ENCODE measurements at regions not wholly inside any gene's neighbourhood (a gene's known extent, or its start where the extent isn't known, plus 50 kb on each side); places are given as distances from the start of the nearest gene placed in this dataset.

DNA sequence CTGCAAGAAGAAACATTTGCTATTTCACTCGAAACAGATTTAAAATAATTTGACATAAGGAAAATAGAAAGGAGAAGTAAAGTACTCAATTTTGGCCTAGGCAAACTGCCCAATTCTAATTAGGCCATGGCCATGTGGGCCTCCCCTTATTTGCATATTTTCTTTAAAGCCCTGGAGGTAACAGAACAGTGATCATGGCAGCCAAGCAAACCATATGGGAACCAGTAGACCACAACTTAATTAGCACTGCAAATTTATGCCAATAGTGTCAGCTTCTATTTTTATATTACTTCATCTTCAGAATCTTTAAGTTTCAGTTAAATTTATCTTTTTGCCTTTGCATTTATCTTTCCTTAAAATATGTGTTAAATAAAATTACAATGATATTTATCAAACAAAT lies 63.3 kb upstream of the THSD7A start:
- no peak overlapping the region for H3K27ac ChIP-seq
- no peak for DNase-seq (ENCODE audit: low spot score)
- POLR2A ChIA-PET (ENCODE audit: low non-redundant PET): no interaction called here
- CTCF ChIA-PET: no interaction called here
- TF ChIP-seq, protein P1, sequence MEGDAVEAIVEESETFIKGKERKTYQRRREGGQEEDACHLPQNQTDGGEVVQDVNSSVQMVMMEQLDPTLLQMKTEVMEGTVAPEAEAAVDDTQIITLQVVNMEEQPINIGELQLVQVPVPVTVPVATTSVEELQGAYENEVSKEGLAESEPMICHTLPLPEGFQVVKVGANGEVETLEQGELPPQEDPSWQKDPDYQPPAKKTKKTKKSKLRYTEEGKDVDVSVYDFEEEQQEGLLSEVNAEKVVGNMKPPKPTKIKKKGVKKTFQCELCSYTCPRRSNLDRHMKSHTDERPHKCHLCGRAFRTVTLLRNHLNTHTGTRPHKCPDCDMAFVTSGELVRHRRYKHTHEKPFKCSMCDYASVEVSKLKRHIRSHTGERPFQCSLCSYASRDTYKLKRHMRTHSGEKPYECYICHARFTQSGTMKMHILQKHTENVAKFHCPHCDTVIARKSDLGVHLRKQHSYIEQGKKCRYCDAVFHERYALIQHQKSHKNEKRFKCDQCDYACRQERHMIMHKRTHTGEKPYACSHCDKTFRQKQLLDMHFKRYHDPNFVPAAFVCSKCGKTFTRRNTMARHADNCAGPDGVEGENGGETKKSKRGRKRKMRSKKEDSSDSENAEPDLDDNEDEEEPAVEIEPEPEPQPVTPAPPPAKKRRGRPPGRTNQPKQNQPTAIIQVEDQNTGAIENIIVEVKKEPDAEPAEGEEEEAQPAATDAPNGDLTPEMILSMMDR (conservative IDR thresholded peaks at IDR 0.05; ENCODE audit: low read depth): no peak

DNA sequence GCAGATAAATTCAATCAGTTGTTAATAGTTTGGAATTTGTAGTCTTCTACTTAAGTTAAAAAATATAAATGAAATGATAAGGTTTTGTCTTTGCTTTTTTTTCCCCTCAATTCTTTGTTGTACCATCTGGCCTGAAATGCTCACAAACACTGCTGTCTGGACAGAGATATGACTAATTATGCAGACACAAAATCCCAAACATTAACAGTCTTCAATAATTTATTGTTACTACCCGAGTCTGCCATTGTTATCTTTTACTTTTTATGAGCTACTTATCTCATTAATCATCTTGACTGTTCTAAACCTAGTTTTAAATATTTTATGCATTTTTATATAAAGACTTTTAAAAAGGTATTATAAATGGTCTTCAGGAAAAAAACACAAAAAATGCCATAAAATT lies 64.7 kb upstream of the THSD7A start:
- H3K27ac ChIP-seq: no peak overlapping the region
- CTCF ChIA-PET: no interaction called here
- TF ChIP-seq, protein P1 (conservative IDR thresholded peaks at IDR 0.05; ENCODE audit: low read depth): no peak
- no peak for DNase-seq (ENCODE audit: low spot score)
- POLR2A ChIA-PET (ENCODE audit: low non-redundant PET): no interaction called here

DNA sequence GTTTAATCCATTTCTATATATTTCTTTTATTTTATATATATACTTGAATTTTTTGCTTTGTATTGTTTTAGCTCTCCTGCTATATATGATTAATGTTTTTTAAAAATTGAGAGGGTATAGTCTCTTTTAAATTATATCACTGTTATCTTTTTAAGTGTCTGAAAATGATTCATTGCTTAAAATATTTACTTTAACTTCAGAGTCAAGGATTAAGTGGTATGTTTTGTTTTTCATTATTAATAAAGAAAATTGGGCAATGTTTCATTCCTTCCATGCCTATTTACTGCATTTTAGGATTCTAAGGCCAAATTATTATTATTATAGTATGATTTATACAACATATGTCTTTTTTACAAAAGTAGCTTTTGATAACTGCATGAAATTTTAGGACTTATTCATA lies 67.2 kb upstream of the THSD7A start:
- POLR2A ChIA-PET (ENCODE audit: low non-redundant PET): no interaction called here

DNA sequence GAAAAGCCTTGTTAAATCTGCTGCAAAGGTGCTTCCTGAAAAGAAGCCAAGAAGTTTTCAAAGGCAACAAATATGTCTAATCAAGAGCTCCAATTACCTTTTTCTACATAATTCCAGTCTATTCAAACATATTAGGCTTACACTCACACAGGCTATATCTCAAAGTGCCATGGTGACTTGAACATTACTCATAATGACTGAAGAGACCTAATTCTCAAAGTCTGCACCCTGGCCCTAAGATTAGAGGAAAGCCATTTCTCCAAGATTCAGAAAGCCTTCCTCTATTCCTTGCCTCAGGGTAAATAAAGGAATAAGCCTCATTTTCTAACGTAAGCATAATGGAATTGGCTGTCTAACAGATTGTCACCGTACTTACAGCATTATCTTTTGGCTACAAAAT lies 78.3 kb upstream of the THSD7A start:
- DNase-seq (ENCODE audit: low spot score): no peak
- TF ChIP-seq, protein P1 (conservative IDR thresholded peaks at IDR 0.05; ENCODE audit: low read depth): no peak
- ChIA-PET POLR2A (ENCODE audit: low non-redundant PET) (no interaction called here), CTCF (no interaction called here)
- no peak overlapping the region for H3K27ac ChIP-seq

More for the DNA sequence above, 67.2 kb upstream of the THSD7A start:
- no peak overlapping the region for H3K27ac ChIP-seq
- DNase-seq (ENCODE audit: low spot score): no peak
- TF ChIP-seq, protein P1 (conservative IDR thresholded peaks at IDR 0.05; ENCODE audit: low read depth): no peak
- CTCF ChIA-PET: no interaction called here

DNA sequence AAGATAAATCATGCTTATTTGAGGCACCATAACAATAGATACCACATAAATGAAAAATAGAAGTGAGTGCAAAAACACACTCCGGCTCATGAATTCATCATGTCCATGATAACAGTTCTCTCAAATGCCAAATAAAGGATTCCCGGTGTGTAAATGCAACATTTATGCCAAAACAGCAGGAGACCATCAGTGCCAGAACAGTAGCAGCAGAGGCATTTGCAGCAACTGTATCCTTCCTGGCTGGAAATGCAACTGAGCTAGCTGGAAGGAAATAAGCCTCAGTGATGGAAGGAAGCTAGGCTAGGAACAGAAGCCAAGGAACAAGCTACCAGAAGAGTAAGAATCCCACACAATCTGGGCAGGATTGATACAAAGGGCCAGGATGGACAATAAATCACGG lies 79.9 kb upstream of the THSD7A start:
- TF ChIP-seq, protein P1 (conservative IDR thresholded peaks at IDR 0.05; ENCODE audit: low read depth): no peak
- DNase-seq (ENCODE audit: low spot score): no peak
- POLR2A ChIA-PET (ENCODE audit: low non-redundant PET): no interaction called here
- H3K27ac ChIP-seq: no peak overlapping the region
- CTCF ChIA-PET: no interaction called here

DNA sequence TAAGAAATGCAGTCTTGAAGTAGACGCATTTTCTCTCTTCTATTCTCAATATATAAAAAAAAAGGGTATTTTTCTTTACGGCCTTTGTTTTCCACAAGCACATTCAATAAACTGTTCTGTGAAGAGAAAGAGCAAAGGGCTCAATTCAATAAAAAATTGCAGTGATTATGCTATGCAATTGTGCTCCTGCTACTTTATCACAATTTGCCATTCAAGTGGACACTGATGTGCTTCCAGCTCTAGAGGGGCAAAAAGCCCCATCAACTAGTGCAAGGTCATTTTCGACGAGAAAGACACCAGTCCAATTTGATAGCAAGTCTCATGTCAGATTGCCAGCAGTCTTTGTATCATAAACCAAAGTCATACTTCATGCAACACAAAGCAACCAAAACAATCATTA lies 82.6 kb upstream of the THSD7A start:
- no peak for DNase-seq (ENCODE audit: low spot score)
- TF ChIP-seq, protein P1 (conservative IDR thresholded peaks at IDR 0.05; ENCODE audit: low read depth): no peak
- POLR2A ChIA-PET (ENCODE audit: low non-redundant PET): no interaction called here
- H3K27ac ChIP-seq: no peak overlapping the region
- CTCF ChIA-PET: no interaction called here

DNA sequence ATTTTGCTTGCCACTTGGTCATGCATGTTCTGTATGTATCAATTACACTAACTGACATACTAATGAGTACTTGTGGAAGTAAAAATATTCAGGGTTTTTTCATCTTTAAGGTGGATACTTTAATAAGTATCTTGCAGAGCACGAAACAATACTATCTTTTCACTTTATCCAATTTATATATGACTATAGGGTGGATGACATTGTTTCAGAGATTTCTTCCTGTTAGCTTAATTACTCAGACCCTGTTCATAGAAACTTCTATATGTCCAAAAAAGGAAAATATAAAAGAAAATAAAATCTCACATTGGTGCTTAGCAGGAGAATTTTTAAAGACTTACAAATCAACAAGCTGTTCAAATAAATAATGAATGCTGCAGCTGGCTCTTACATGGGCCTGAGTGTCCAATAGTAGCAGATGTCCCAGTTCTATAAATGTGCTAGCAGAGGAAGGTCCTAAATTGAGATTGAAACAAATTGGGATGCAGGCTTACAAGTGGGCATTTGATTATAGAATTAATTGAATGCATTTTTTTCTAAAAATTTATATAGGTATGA lies 91.5 kb upstream of the THSD7A start:
- H3K27ac ChIP-seq: no peak overlapping the region

More for the DNA sequence above, 91.5 kb upstream of the THSD7A start:
- POLR2A ChIA-PET (ENCODE audit: low non-redundant PET): no interaction called here
- TF ChIP-seq, protein P1 (conservative IDR thresholded peaks at IDR 0.05; ENCODE audit: low read depth): no peak
- CTCF ChIA-PET: no interaction called here
- DNase-seq (ENCODE audit: low spot score): no peak
